HG03354 (cell line): ENCODE measurements at regions not wholly inside any gene's neighbourhood (a gene's known extent, or its start where the extent isn't known, plus 50 kb on each side); places are given as distances from the start of the nearest gene placed in this dataset.
A peak's percentile ranks its signal among the peaks of the same experiment; 100 is the strongest.

Experiments used
- ATAC-seq: cut with Tn5 transposase; IDR thresholded peaks from one replicate; pipeline ENCODE4 v1.9.1; 2021; ENCODE audit warnings: mild to moderate bottlenecking; ENCODE audit not compliant: unreplicated experiment, poor library complexity, severe bottlenecking

GRCh38 chr12:93041416-93041815 is 112.3 kb upstream of the EEA1 start:
- no peak for ATAC-seq

- no peak for ATAC-seq
Observed at GRCh38 chr12:93042283-93042682, 113.2 kb upstream of the EEA1 start.

GRCh38 chr12:93042684-93043083 is 113.6 kb upstream of the EEA1 start:
- ATAC-seq: no peak

GRCh38 chr12:93043192-93043876 is 114.2 kb upstream of the EEA1 start:
- no peak for ATAC-seq

- ATAC-seq: no peak
Observed at GRCh38 chr12:93043877-93044209, 114.7 kb upstream of the EEA1 start.

- no peak for ATAC-seq
Observed at GRCh38 chr12:93047118-93047517, 118.0 kb upstream of the EEA1 start.

- ATAC-seq: no peak
Observed at GRCh38 chr12:93048656-93049055, 119.6 kb upstream of the EEA1 start.

- ATAC-seq: no peak
Observed at GRCh38 chr12:93050026-93050747, 121.1 kb upstream of the EEA1 start.

- no peak for ATAC-seq
Observed at GRCh38 chr12:93050748-93051081, 121.6 kb upstream of the EEA1 start.

- ATAC-seq: no peak
Observed at GRCh38 chr12:93054021-93054420, 124.9 kb upstream of the EEA1 start.

GRCh38 chr12:93055221-93055620 is 126.1 kb upstream of the EEA1 start:
- no peak for ATAC-seq

GRCh38 chr12:93056971-93057535 is 128.0 kb upstream of the EEA1 start:
- no peak for ATAC-seq

- ATAC-seq: no peak
Observed at GRCh38 chr12:93058280-93058679, 129.2 kb upstream of the EEA1 start.

GRCh38 chr12:93059288-93059687 is 130.2 kb upstream of the EEA1 start:
- ATAC-seq: no peak

GRCh38 chr12:93059925-93060665 is 131.0 kb upstream of the EEA1 start:
- peak; percentile 99 for ATAC-seq

- ATAC-seq: peak; percentile 33
Observed at GRCh38 chr12:93060666-93061472, 131.8 kb upstream of the EEA1 start.

- no peak for ATAC-seq
Observed at GRCh38 chr12:93061473-93062419, 132.7 kb upstream of the EEA1 start.

- no peak for ATAC-seq
Observed at GRCh38 chr12:93065896-93066295, 136.8 kb upstream of the EEA1 start.

- ATAC-seq: no peak
Observed at GRCh38 chr12:93072340-93072739, 143.2 kb upstream of the EEA1 start.
